CD4-positive, alpha-beta memory T cell (primary cell): ENCODE measurements at regions not wholly inside any gene's neighbourhood (a gene's known extent, or its start where the extent isn't known, plus 50 kb on each side); places are given as distances from the start of the nearest gene placed in this dataset.

ENCODE experiments used
- CTCF ChIA-PET: fragments of 350-600 bp; sonication (Branson Sonifier 250); formaldehyde crosslinking; loops from one replicate; lab custom pipeline; 2021; ENCODE audit warnings: inconsistent platforms; ENCODE audit not compliant: partially characterized antibody; lab: Charles Lee
- POLR2A ChIA-PET: fragments of 350-600 bp; sonication (Branson Sonifier 250); formaldehyde crosslinking; loops from one replicate; lab custom pipeline; 2021; ENCODE audit not compliant: partially characterized antibody; lab: Charles Lee
- DNase-seq, 5 donors: peaks; one replicate each; pipeline versions ENCODE4 v3.0.0 to v3.0.0-alpha.2; 2020 to 2022; ENCODE audit warnings: mixed read lengths in 1 of 5
- H3K27ac ChIP-seq: one replicate; pipeline ENCODE4 v1.7.0; 2013; ENCODE audit warnings: low read depth, low read length
- H3K27me3 ChIP-seq: 2 replicates; pipeline ENCODE4 v1.7.0; 2013; ENCODE audit warnings: mild to moderate bottlenecking, low read length, moderate library complexity; ENCODE audit not compliant: insufficient read depth
- H3K36me3 ChIP-seq: 2 replicates; pipeline ENCODE4 v1.7.0; 2013; ENCODE audit warnings: mild to moderate bottlenecking, low read length, moderate library complexity; ENCODE audit not compliant: insufficient read depth
- H3K4me1 ChIP-seq: 2 replicates; pipeline ENCODE4 v1.7.0; 2013; ENCODE audit warnings: mild to moderate bottlenecking, low read length, moderate library complexity; ENCODE audit not compliant: insufficient read depth
- H3K4me3 ChIP-seq, 2 donors: one replicate each; pipeline ENCODE4 v1.7.0; 2013; ENCODE audit warnings: low read length in 2 of 2, mild to moderate bottlenecking in 1 of 2
- H3K9me3 ChIP-seq, 2 donors: one replicate each; pipeline ENCODE4 v1.7.0; 2013; ENCODE audit warnings: low read length in 2 of 2, control low read depth in 1 of 2; ENCODE audit not compliant: control insufficient read depth in 1 of 2
- H3K27ac Mint-ChIP-seq, 7 donors: one replicate each; pipeline ENCODE4 v1.8.0; 2020 to 2021; ENCODE audit warnings: mixed read lengths in 7 of 7, mild to moderate bottlenecking in 6 of 7, inconsistent platforms in 3 of 7, moderate library complexity in 3 of 7
- H3K27me3 Mint-ChIP-seq, 2 donors: one replicate each; pipeline ENCODE4 v1.8.0; 2020 to 2021; ENCODE audit warnings: mixed read lengths in 2 of 2
- H3K36me3 Mint-ChIP-seq, 2 donors: one replicate each; pipeline ENCODE4 v1.8.0; 2020 to 2021; ENCODE audit warnings: mixed read lengths in 2 of 2, inconsistent platforms in 1 of 2, mild to moderate bottlenecking in 1 of 2
- H3K4me1 Mint-ChIP-seq, 4 donors: one replicate each; pipeline ENCODE4 v1.8.0; 2020 to 2021; ENCODE audit warnings: mixed read lengths in 4 of 4, mild to moderate bottlenecking in 1 of 4
- H3K4me3 Mint-ChIP-seq, 8 donors: one replicate each; pipeline ENCODE4 v1.8.0; 2020 to 2021; ENCODE audit warnings: mixed read lengths in 8 of 8, mild to moderate bottlenecking in 7 of 8, moderate library complexity in 6 of 8, inconsistent platforms in 3 of 8
- H3K9me3 Mint-ChIP-seq, 8 donors: one replicate each; pipeline ENCODE4 v1.8.0; 2020 to 2021; ENCODE audit warnings: mixed read lengths in 8 of 8, mild to moderate bottlenecking in 5 of 8, inconsistent platforms in 3 of 8, moderate library complexity in 1 of 8
- intact Hi-C: fragments of 100-400 bp; cut with micrococcal nuclease; formaldehyde crosslinking; loops from one replicate; pipeline ENCODE4 v1.15.1; 2023

DNA sequence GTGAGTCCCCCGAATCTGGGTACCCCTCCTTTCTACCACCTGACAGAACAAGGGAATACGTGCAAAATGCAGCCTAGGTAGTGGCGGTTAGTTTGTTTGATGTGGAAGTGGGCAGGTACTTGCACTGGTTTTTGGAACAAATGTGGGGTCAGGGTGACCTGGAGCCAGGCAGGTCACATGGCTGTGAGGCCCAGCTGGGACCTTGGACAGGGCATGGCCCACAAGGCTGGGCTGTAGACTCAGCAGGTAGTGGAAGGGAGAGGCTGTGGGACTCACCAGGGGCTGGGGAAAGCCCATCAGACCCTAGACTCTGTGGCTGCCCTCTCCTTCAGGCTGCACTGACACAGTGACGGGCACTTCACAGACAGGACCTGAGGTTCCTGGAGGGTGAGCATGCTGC, 159.9 kb upstream of the ADCY1 start:
- H3K9me3 Mint-ChIP-seq, result peaks cover 0 to 9% (median 4%) of the 10 kb centered on the region in 8 donors
- no peaks in the 10 kb centered on the region for H3K4me1 Mint-ChIP-seq
- no peak overlapping the region for H3K27ac ChIP-seq
- ChIA-PET POLR2A (no interaction called here), CTCF (no interaction called here)
- DNase-seq, result no peak
- peaks cover 0 to 2% of the 10 kb centered on the region in 2 donors for H3K27me3 Mint-ChIP-seq
- intact Hi-C loops, result no loop called here
- no peaks in the 10 kb centered on the region for H3K4me1 ChIP-seq
- H3K4me3 Mint-ChIP-seq, result no peak overlapping the region
- no peaks in the 10 kb centered on the region for H3K27me3 ChIP-seq
- H3K36me3 Mint-ChIP-seq, result no peaks in the 10 kb centered on the region
- no peak overlapping the region for H3K27ac Mint-ChIP-seq
- no peaks in the 10 kb centered on the region for H3K36me3 ChIP-seq
- no peak overlapping the region for H3K4me3 ChIP-seq
- H3K9me3 ChIP-seq, result no peaks in the 10 kb centered on the region

DNA sequence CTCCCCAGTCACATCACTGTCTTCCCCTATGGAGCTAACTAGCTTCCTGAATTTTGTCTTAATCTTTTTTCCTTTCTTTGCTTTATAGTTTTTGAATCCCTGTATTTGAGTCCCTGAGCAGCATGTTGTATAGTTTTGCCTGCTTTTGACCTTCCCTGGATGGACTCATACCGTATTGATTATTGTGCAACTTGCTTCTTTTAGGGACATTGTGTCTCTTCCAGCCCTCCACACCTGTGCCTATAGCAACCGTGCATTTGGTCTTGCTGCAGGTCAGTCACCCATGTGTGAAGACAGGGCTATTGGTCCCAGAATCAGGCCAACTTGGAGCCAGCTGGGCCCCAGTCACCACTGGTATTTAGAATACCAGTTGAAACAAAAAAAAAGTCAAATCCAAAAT, 158.9 kb upstream of the ADCY1 start:
- no peak for DNase-seq
- CTCF ChIA-PET, result no interaction called here
- POLR2A ChIA-PET, result no interaction called here
- Histone ChIP-seq H3K27me3 (no peaks in the 10 kb centered on the region), H3K4me1 (no peaks in the 10 kb centered on the region), H3K27ac (no peak overlapping the region), H3K9me3 (no peaks in the 10 kb centered on the region), H3K4me3 (no peak overlapping the region), H3K36me3 (no peaks in the 10 kb centered on the region)
- intact Hi-C loops, result no loop called here
- no peaks in the 10 kb centered on the region for H3K4me1 Mint-ChIP-seq
- H3K4me3 Mint-ChIP-seq, result no peak overlapping the region
- no peaks in the 10 kb centered on the region for H3K36me3 Mint-ChIP-seq
- peaks cover 0 to 3% of the 10 kb centered on the region in 2 donors for H3K27me3 Mint-ChIP-seq
- H3K27ac Mint-ChIP-seq, result no peak overlapping the region
- peaks cover 0 to 9% (median 4%) of the 10 kb centered on the region in 8 donors for H3K9me3 Mint-ChIP-seq

DNA sequence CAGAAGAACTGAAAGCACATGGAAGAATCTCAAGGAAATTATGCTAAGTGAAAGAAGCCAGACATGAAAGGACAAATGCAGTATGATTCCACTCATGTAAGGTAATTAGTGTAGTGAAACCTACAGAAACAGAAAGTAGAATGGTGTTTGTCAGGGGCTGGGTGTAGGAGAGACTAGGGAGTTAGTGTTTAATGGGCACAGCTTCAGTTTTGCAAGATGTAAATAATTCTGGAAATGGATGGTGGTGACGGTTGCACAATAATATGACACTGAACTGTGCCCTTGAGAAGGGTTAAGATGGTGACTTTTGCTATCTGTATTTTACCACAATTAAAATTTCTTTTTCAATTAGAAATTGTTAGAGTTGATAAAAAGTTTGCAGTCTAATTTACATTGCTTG, 157.3 kb upstream of the ADCY1 start:
- ChIA-PET POLR2A (no interaction called here), CTCF (no interaction called here)
- peaks cover 3 to 6% of the 10 kb centered on the region in 2 donors for H3K27me3 Mint-ChIP-seq
- no peaks in the 10 kb centered on the region for H3K4me1 ChIP-seq
- intact Hi-C loops, result no loop called here
- no peak overlapping the region for H3K4me3 ChIP-seq
- H3K9me3 ChIP-seq, result no peaks in the 10 kb centered on the region
- H3K27me3 ChIP-seq, result no peaks in the 10 kb centered on the region
- H3K4me1 Mint-ChIP-seq, result no peaks in the 10 kb centered on the region
- no peak overlapping the region for H3K4me3 Mint-ChIP-seq
- no peaks in the 10 kb centered on the region for H3K36me3 Mint-ChIP-seq
- no peak for DNase-seq
- no peak overlapping the region for H3K27ac Mint-ChIP-seq
- H3K36me3 ChIP-seq, result no peaks in the 10 kb centered on the region
- H3K27ac ChIP-seq, result no peak overlapping the region
- peaks cover 0 to 4% (median 0%) of the 10 kb centered on the region in 8 donors for H3K9me3 Mint-ChIP-seq

DNA sequence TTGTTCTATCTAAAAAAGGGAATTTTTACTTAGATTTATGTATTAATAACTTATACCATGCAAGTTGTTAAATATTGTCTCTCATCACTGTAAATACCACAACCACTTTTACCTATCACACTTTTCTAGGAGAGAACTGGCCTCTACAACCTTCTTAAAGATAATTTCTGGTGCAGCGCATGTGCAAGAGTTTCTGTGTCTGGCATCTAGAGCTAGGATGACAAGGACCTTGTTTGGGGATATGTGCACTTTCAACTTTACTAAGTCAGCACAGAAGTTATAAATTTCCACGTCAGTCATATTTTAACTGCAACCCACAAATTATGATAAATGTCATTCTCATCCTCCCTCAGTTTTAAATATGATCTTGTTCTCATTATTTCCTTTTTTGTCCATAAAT, 156.9 kb upstream of the ADCY1 start:
- no peak for DNase-seq
- no peaks in the 10 kb centered on the region for H3K4me1 Mint-ChIP-seq
- H3K27ac ChIP-seq, result no peak overlapping the region
- no peak overlapping the region for H3K27ac Mint-ChIP-seq
- H3K9me3 Mint-ChIP-seq, result peaks cover 0 to 3% (median 0%) of the 10 kb centered on the region in 8 donors
- H3K36me3 Mint-ChIP-seq, result no peaks in the 10 kb centered on the region
- no peaks in the 10 kb centered on the region for H3K9me3 ChIP-seq
- CTCF ChIA-PET, result no interaction called here
- no peaks in the 10 kb centered on the region for H3K4me1 ChIP-seq
- H3K27me3 Mint-ChIP-seq, result peaks cover 3 to 6% of the 10 kb centered on the region in 2 donors
- intact Hi-C loops, result no loop called here
- H3K4me3 Mint-ChIP-seq, result no peak overlapping the region
- no peak overlapping the region for H3K4me3 ChIP-seq
- H3K27me3 ChIP-seq, result no peaks in the 10 kb centered on the region
- H3K36me3 ChIP-seq, result no peaks in the 10 kb centered on the region
- POLR2A ChIA-PET, result no interaction called here

DNA sequence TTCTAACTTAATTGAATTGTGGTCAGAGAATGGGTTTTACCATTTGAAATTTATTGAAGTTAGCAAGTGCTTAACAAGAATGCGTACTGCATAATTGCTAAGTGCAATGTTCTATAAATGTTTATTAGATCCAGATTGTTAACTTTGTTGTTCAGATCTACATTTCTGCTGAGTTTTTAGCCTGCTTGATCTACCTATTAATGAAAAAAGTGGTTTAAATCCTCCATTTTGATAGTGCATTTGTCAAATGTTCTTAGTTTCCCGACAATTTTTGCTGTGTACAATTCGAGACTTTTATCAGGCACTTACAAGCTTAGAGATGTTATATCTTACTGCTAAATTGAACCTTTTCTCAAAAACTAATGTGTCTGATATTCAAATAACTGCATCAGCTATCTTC, 156.4 kb upstream of the ADCY1 start:
- no peaks in the 10 kb centered on the region for H3K36me3 ChIP-seq
- no peaks in the 10 kb centered on the region for H3K9me3 ChIP-seq
- no peaks in the 10 kb centered on the region for H3K4me1 Mint-ChIP-seq
- H3K4me3 Mint-ChIP-seq, result no peak overlapping the region
- POLR2A ChIA-PET, result no interaction called here
- intact Hi-C loops, result no loop called here
- no peaks in the 10 kb centered on the region for H3K36me3 Mint-ChIP-seq
- H3K27ac Mint-ChIP-seq, result no peak overlapping the region
- peaks cover 0 to 3% (median 0%) of the 10 kb centered on the region in 8 donors for H3K9me3 Mint-ChIP-seq
- no peak overlapping the region for H3K4me3 ChIP-seq
- CTCF ChIA-PET, result no interaction called here
- H3K4me1 ChIP-seq, result no peaks in the 10 kb centered on the region
- no peak for DNase-seq
- no peaks in the 10 kb centered on the region for H3K27me3 ChIP-seq
- peaks cover 5 to 8% of the 10 kb centered on the region in 2 donors for H3K27me3 Mint-ChIP-seq
- H3K27ac ChIP-seq, result no peak overlapping the region

DNA sequence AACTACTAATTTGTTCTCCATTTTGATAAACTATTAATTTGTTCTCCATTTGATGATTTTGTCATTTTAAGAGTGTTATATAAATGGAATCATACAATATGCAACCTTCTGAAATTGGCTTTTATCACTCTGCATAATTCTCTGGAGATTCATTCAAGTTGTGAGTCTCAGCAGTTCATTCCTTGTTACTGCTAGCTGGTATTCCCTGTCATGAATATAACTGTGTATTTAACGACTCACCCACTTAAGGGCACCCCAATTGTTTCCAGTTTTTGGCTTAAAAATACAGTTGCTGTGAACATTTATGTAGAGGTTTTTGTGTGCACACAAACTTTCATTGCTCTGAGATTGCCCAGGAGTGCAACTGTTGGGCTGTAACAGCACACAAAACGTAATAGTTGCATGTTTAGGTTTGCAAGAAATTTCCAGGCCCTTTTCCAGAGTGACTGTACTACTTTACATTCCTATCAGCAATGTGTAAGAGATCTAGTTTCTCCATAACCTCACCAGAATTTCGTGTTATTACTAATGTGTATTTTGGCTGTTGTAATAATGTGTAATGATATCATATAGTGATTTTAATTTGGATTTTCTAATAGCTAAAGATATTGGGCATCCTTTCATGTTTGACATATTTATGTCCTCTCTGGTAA, 153.2 kb upstream of the ADCY1 start:
- no peak overlapping the region for H3K27ac ChIP-seq
- intact Hi-C loops, result no loop called here
- H3K36me3 Mint-ChIP-seq, result no peaks in the 10 kb centered on the region
- no peak overlapping the region for H3K4me3 Mint-ChIP-seq
- CTCF ChIA-PET, result no interaction called here
- no peaks in the 10 kb centered on the region for H3K27me3 ChIP-seq
- H3K4me1 Mint-ChIP-seq, result no peaks in the 10 kb centered on the region
- no peaks in the 10 kb centered on the region for H3K4me1 ChIP-seq
- no peak overlapping the region for H3K4me3 ChIP-seq
- H3K36me3 ChIP-seq, result no peaks in the 10 kb centered on the region
- DNase-seq, result no peak
- H3K27ac Mint-ChIP-seq, result no peak overlapping the region
- H3K9me3 ChIP-seq, result no peaks in the 10 kb centered on the region
- POLR2A ChIA-PET, result no interaction called here
- peaks cover 6 to 15% of the 10 kb centered on the region in 2 donors for H3K27me3 Mint-ChIP-seq
- no peaks in the 10 kb centered on the region for H3K9me3 Mint-ChIP-seq

- intact Hi-C loops, result no loop called here
- ChIA-PET CTCF (no interaction called here), POLR2A (no interaction called here)
These were observed 152.4 kb upstream of the ADCY1 start for GRCh38 chr7:45421806-45422205.

More at GRCh38 chr7:45421806-45422205, 152.4 kb upstream of the ADCY1 start:
- Histone ChIP-seq H3K4me3 (no peak overlapping the region), H3K27me3 (no peaks in the 10 kb centered on the region), H3K27ac (no peak overlapping the region), H3K4me1 (no peaks in the 10 kb centered on the region), H3K9me3 (no peaks in the 10 kb centered on the region), H3K36me3 (no peaks in the 10 kb centered on the region)
- no peak for DNase-seq
- peaks cover 6 to 19% of the 10 kb centered on the region in 2 donors for H3K27me3 Mint-ChIP-seq
- H3K36me3 Mint-ChIP-seq, result no peaks in the 10 kb centered on the region
- H3K4me1 Mint-ChIP-seq, result no peaks in the 10 kb centered on the region
- H3K9me3 Mint-ChIP-seq, result no peaks in the 10 kb centered on the region
- no peak overlapping the region for H3K4me3 Mint-ChIP-seq
- H3K27ac Mint-ChIP-seq, result no peak overlapping the region
